Ovary (tissue), 3 donors: ENCODE measurements at regions not wholly inside any gene's neighbourhood (a gene's known extent, or its start where the extent isn't known, plus 50 kb on each side); places are given as distances from the start of the nearest gene placed in this dataset.

Experiments used
- CTCF ChIP-seq, 3 donors: fragments of 450-650 bp in 2 of 3; fragments of 200-600 bp in 1 of 3; IDR thresholded peaks; one replicate each; pipeline versions ENCODE4 v1.5.1 to v1.8.0; 2016 to 2022; ENCODE audit warnings: antibody characterized with exemption in 3 of 3, mild to moderate bottlenecking in 1 of 3
- POLR2A ChIP-seq: fragments of 450-650 bp; IDR thresholded peaks from one replicate; pipeline ENCODE4 v1.6.1; 2017; ENCODE audit warnings: antibody characterized with exemption, mild to moderate bottlenecking, moderate library complexity
- donor health status: DM: no; HTN: no; CAD: no.

- TF ChIP-seq CTCF (IDR thresholded peaks at IDR 0.05), result no peak
- TF ChIP-seq POLR2A, result no peak
Observed at GRCh38 chr10:118193642-118194041, 146.9 kb upstream of the RAB11FIP2 start.
